IMR-90 (cell line): ENCODE measurements at regions not wholly inside any gene's neighbourhood (a gene's known extent, or its start where the extent isn't known, plus 50 kb on each side); places are given as distances from the start of the nearest gene placed in this dataset.

Experiments
- ATAC-seq: fragments of 200-7000 bp; cut with Tn5 transposase; 2 replicates; pipeline ENCODE4 v1.9.1; 2020; ENCODE audit warnings: low read depth, mild to moderate bottlenecking, moderate library complexity
- BruUV-seq: library from RNA; stranded (reverse); fragments of 400-500 nt; replicated peaks from 2 replicates; lab custom pipeline; 2021; lab: Mats Ljungman, UMichigan
- CTCF ChIA-PET: fragments of 300-600 bp; formaldehyde crosslinking; extraction: SDS; loops from one replicate; lab custom pipeline; 2021; ENCODE audit warnings: antibody characterized with exemption; lab: Yijun Ruan, JAX
- POLR2A ChIA-PET: fragments of 300-600 bp; sonication (Branson Sonifier 250); formaldehyde crosslinking; loops from one replicate; lab custom pipeline; 2022; ENCODE audit warnings: antibody characterized with exemption; ENCODE audit not compliant: unreplicated experiment; lab: Charles Lee
- DNase-seq: peaks from one replicate; pipeline ENCODE4 v3.0.0; 2013
- H2AFZ ChIP-seq: replicated peaks from 2 replicates; pipeline ENCODE3; 2013; ENCODE audit warnings: low read length, mild to moderate bottlenecking; ENCODE audit not compliant: poor library complexity
- H2AK5ac ChIP-seq: 2 replicates; pipeline ENCODE4 v1.6.1; 2013; ENCODE audit warnings: low read depth, low read length, inconsistent platforms
- H2AK9ac ChIP-seq: replicated peaks from 2 replicates; pipeline ENCODE3; 2013; ENCODE audit warnings: mild to moderate bottlenecking, low read depth, low read length, moderate library complexity; ENCODE audit not compliant: poor library complexity
- H2BK120ac ChIP-seq: 2 replicates; pipeline ENCODE4 v1.6.1; 2013; ENCODE audit warnings: low read depth, low read length, inconsistent platforms
- H2BK15ac ChIP-seq: 3 replicates; pipeline ENCODE4 v1.6.1; 2013; ENCODE audit warnings: low read depth, low read length, inconsistent platforms
- H2BK20ac ChIP-seq: 2 replicates; pipeline ENCODE4 v1.6.1; 2013; ENCODE audit warnings: low read depth, mild to moderate bottlenecking, inconsistent platforms, low read length, moderate library complexity
- H2BK5ac ChIP-seq: 2 replicates; pipeline ENCODE4 v1.6.1; 2013; ENCODE audit warnings: mild to moderate bottlenecking, low read depth, low read length, inconsistent platforms; ENCODE audit not compliant: poor library complexity, severe bottlenecking
- H3K14ac ChIP-seq: replicated peaks from 2 replicates; pipeline ENCODE4 v1.6.1; 2013; ENCODE audit warnings: low read depth, low read length, inconsistent platforms
- H3K18ac ChIP-seq: 2 replicates; pipeline ENCODE4 v1.6.1; 2013; ENCODE audit warnings: low read depth, low read length, control low read depth
- H3K23ac ChIP-seq: 2 replicates; pipeline ENCODE4 v1.6.1; 2013; ENCODE audit warnings: low read depth, low read length, inconsistent platforms
- H3K27ac ChIP-seq: 2 replicates; pipeline ENCODE4 v1.5.1; 2013; ENCODE audit warnings: mild to moderate bottlenecking, control low read depth, low read length; ENCODE audit not compliant: insufficient read depth
- H3K27me3 ChIP-seq: 2 replicates; pipeline ENCODE4 v1.6.1; 2013; ENCODE audit warnings: low read length; ENCODE audit not compliant: control insufficient read depth, insufficient read depth
- H3K36me3 ChIP-seq: 2 replicates; pipeline ENCODE4 v1.6.1; 2013; ENCODE audit warnings: low read length, mixed read lengths; ENCODE audit not compliant: control insufficient read depth, insufficient read depth
- H3K4ac ChIP-seq: 2 replicates; pipeline ENCODE4 v1.6.1; 2013; ENCODE audit warnings: low read depth, low read length, inconsistent platforms
- H3K4me1 ChIP-seq: 2 replicates; pipeline ENCODE4 v1.6.1; 2013; ENCODE audit warnings: low read length, mixed read lengths; ENCODE audit not compliant: control insufficient read depth, insufficient read depth
- H3K4me2 ChIP-seq: 2 replicates; pipeline ENCODE4 v1.6.1; 2013; ENCODE audit warnings: low read depth, mild to moderate bottlenecking, control low read depth, low read length, moderate library complexity
- H3K4me3 ChIP-seq: 2 replicates; pipeline ENCODE4 v1.5.1; 2013; ENCODE audit warnings: low read depth, mild to moderate bottlenecking, control low read depth, low read length, moderate library complexity; ENCODE audit not compliant: insufficient read depth
- H3K56ac ChIP-seq: 2 replicates; pipeline ENCODE4 v1.6.1; 2013; ENCODE audit warnings: low read length, inconsistent platforms; ENCODE audit not compliant: insufficient read depth; ENCODE audit errors: extremely low read depth
- H3K79me1 ChIP-seq, 2 experiments: 2 replicates each; pipeline ENCODE4 v1.6.1; 2013; ENCODE audit warnings: low read length in 2 of 2, inconsistent platforms in 1 of 2, low read depth in 1 of 2
- H3K9ac ChIP-seq: 2 replicates; pipeline ENCODE4 v1.6.1; 2013; ENCODE audit warnings: low read depth, low read length, control low read depth
- H3K9me1 ChIP-seq: 2 replicates; pipeline ENCODE4 v1.6.1; 2013; ENCODE audit warnings: low read length, inconsistent platforms; ENCODE audit not compliant: insufficient read depth
- H3K9me3 ChIP-seq: 2 replicates; pipeline ENCODE4 v1.6.1; 2013; ENCODE audit warnings: low read length; ENCODE audit not compliant: control insufficient read depth, insufficient read depth
- H4K20me1 ChIP-seq: 2 replicates; pipeline ENCODE4 v1.6.1; 2013; ENCODE audit warnings: low read length, inconsistent platforms; ENCODE audit not compliant: insufficient read depth
- H4K5ac ChIP-seq: 2 replicates; pipeline ENCODE4 v1.6.1; 2013; ENCODE audit warnings: mild to moderate bottlenecking, low read depth, low read length, control low read depth
- H4K8ac ChIP-seq, 2 experiments: 2 replicates each; pipeline ENCODE4 v1.6.1; 2013; ENCODE audit warnings: low read depth in 2 of 2, low read length in 2 of 2, control low read depth in 1 of 2, inconsistent platforms in 1 of 2
- H4K91ac ChIP-seq: 2 replicates; pipeline ENCODE4 v1.6.1; 2013; ENCODE audit warnings: low read depth, low read length, inconsistent platforms; ENCODE audit not compliant: insufficient read depth
- CEBPB ChIP-seq: IDR thresholded peaks from 2 replicates; pipeline ENCODE4 v1.6.1; 2012; ENCODE audit warnings: low read depth, low read length, improper control_type of control experiment
- ELK1 ChIP-seq: fragments of 150-350 bp; IDR thresholded peaks from 2 replicates; pipeline ENCODE4 v1.6.1; 2016; ENCODE audit warnings: low read depth, mild to moderate bottlenecking, low read length, moderate library complexity, borderline replicate concordance
- MAZ ChIP-seq: IDR thresholded peaks from 2 replicates; pipeline ENCODE4 v1.6.1; 2012; ENCODE audit warnings: low read depth, mild to moderate bottlenecking, low read length, improper control_type of control experiment, moderate library complexity, borderline replicate concordance
- MXI1 ChIP-seq: IDR thresholded peaks from 2 replicates; pipeline ENCODE4 v1.6.1; 2012; ENCODE audit warnings: low read depth, mild to moderate bottlenecking, low read length, moderate library complexity, borderline replicate concordance
- RFX5 ChIP-seq: IDR thresholded peaks from 2 replicates; pipeline ENCODE4 v1.8.0; 2012; ENCODE audit warnings: low read depth, mild to moderate bottlenecking, low read length, moderate library complexity
- WGBS, 2 experiments: methylation state at CpG; one replicate each; pipeline versions ENCODE4 v1.1.5 to v1.1.7; 2013; ENCODE audit warnings: missing lambda C conversion rate in 2 of 2; ENCODE audit not compliant: insufficient read length in 1 of 2; ENCODE audit errors: extremely low coverage in 2 of 2; 5-methylcytosine and 5-hydroxymethylcytosine counted together
- dilution Hi-C: fragments of 300-500 bp; cut with HindIII; formaldehyde crosslinking; loops from one replicate; pipeline ENCODE4 v1.14.3; 2018; ENCODE audit warnings: low sequenced_read_pairs; ENCODE audit not compliant: unreplicated experiment
- in situ Hi-C: fragments of 300-500 bp; cut with MboI; formaldehyde crosslinking; loops from 3 replicates; pipeline ENCODE4 v1.14.3; 2019; ENCODE audit warnings: low sequenced_read_pairs, inconsistent platforms, mixed read lengths
- intact Hi-C: fragments of 100-400 bp; cut with micrococcal nuclease; formaldehyde crosslinking; loops from 2 replicates; pipeline ENCODE4 v1.10.0; 2022

GRCh38 chr5:29277642-29278041 lies 1915.8 kb upstream of the CDH6 start:
- Histone ChIP-seq H2AFZ (no peak overlapping the region), H3K18ac (no peak overlapping the region), H3K14ac (no peak overlapping the region), H4K20me1 (no peaks in the 10 kb centered on the region), H2BK5ac (no peak overlapping the region), H3K27ac (no peak overlapping the region), H3K56ac (no peak overlapping the region), H3K4ac (no peak overlapping the region), H3K4me2 (no peak overlapping the region), H3K27me3 (no peaks in the 10 kb centered on the region), H3K4me3 (no peak overlapping the region), H2AK9ac (no peak overlapping the region), H4K91ac (no peak overlapping the region), H4K5ac (no peak overlapping the region), H4K8ac (no peak overlapping the region), H3K79me1 (no peaks in the 10 kb centered on the region), H2AK5ac (no peak overlapping the region), H3K9me3 (peaks cover 3% of the 10 kb centered on the region; the same call in 1 of the 2 replicates), H3K36me3 (no peaks in the 10 kb centered on the region), H2BK15ac (no peak overlapping the region), H3K9me1 (no peaks in the 10 kb centered on the region), H3K4me1 (no peaks in the 10 kb centered on the region), H3K23ac (no peak overlapping the region), H2BK120ac (no peak overlapping the region), H2BK20ac (no peak overlapping the region), H3K9ac (no peak overlapping the region)
- no peak for ATAC-seq
- no peak for DNase-seq
- POLR2A ChIA-PET: no interaction called here
- WGBS, 2 experiments: no CpG with 5 or more reads among the region's 2 CpGs
- CTCF ChIA-PET: no interaction called here
- in situ Hi-C loops: no loop called here
- no peak for TF ChIP-seq CEBPB
- TF ChIP-seq RFX5: no peak
- no peak for TF ChIP-seq ELK1
- no peak for TF ChIP-seq MAZ
- TF ChIP-seq MXI1: no peak
- dilution Hi-C loops: no loop called here
- BruUV-seq: no TSS peak
- intact Hi-C loops: no loop called here
